AML-193 (cell line): ENCODE measurements at regions not wholly inside any gene's neighbourhood (a gene's known extent, or its start where the extent isn't known, plus 50 kb on each side); places are given as distances from the start of the nearest gene placed in this dataset.
"Not testable (repeated sequence)": the region's sequence is repeated elsewhere in the genome, so short reads cannot be mapped to it uniquely, and the experiment has no call there.

Experiments
- DNase-seq, 2 experiments: peaks; one replicate each; lab custom pipeline; 2025; lab: John Stamatoyannopoulos, UW

GRCh38 chr2:212871597-212871996 lies 279.8 kb downstream of the IKZF2 start:
- DNase-seq = no peak

GRCh38 chr2:212864186-212864585 lies 287.2 kb downstream of the IKZF2 start:
- no peak for DNase-seq

DNA sequence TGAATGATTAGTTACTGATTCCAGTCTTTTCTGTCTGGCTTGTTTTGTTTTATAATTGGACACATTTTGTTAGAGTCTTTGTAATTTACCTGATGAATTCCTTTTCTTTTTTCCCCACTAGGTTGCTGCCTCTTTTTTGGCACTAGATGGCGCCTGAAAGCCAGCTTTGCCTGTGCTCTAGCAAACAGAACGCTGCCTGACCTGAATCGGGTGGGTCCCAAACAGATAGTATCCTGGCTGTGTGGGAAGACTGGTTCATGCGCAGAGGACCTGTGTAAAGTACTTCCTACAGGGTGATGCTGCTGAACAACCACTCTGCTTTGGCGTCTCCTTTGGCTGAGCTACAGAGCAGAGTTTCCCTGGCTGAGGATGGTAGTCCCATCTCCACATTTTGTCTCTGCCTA lies 288.2 kb downstream of the IKZF2 start:
- peak; percentile 48 for DNase-seq

DNA sequence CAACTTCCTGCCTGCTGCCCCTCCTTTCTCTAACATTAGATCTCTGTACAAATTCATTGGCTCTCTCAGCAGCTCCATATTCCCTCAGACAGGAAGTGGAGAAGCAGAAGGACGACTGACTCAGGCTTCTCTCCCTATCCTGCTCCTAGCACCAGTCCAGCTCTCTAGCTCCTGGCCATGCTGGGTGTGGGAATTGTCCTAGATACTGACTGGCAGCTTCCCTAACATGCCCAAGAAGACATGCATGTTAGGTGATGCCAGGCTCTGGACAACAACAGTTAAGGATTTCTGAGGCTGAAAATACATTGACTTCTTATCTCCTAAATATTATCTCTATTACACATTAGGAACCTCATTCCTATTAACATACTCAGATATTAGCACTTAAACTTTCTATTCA lies 292.9 kb downstream of the IKZF2 start:
- DNase-seq = no peak

GRCh38 chr2:212854771-212855170 lies 296.6 kb downstream of the IKZF2 start:
- no peak for DNase-seq

DNA sequence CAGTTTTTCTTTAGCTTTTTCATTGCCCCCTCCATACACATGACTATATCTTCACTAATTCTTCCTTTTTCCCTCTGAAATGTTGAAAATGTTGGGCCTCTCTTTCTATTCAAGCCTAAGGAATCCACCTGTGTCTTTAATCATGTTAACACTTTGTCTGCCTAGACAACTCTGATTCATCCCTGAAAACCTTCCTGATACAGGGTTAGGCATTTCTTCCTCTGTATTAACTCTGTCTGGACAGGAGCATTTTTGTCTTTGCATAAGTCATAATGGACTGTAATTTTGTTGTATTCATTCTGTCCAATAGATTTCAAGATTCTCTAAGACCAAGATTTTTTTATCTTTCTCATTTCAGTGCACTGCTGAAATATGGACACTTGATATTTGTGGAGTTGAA lies 297.3 kb downstream of the IKZF2 start:
- no peak for DNase-seq

DNA sequence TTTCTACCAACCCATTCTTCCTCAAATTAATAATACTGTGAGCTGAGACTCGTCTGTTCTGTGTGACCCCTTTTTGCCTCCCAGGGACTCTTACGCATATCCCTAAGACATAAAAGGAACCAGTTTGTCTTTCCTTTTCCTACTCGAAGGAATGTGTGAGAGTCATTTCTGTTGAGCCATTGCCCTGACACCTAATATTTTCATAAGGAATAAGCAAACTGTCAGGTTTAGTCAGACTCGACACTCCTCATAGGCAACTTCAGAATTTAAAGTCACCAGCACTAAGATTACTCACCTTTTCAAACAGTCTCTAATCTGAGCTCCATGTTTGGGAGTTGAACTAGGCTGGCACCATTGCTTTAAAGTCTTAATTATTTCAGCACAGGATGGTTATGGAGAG lies 305.5 kb downstream of the IKZF2 start:
- no peak for DNase-seq

DNA sequence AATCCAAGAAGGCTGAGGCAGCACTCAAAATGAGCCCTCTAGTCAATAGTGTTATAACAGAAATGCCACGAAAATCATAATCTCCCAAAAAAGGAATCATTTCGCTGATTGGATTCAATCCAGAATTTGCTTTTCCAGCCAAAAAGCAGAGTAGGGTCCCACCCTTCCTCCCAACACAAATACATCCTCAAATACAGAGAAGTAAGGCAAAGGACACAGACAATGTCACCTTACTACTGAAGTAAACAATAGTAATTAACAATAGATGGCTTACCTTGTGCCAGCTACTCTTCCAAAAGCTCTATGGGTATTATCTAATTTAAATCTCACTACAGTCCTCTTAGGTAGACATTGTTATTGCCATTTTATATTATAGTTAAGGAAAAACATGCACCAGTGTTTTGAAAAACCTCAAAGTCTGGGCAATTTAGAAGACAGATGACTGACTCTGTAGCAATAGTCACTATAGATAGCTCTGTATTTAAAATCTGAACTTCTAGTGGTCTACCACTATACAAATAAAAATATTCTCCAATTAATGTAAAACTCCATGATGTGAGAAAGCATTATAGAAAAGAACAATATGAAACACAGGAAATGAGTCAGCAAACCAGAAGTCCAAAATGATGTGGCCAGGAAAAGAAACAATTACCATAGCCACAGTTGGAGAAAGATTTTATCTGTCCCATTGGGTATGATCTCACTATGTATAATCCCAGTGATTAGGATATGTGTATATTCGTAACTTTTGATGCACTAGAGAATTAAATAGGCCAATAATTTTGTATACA lies 305.0 kb upstream of the ERBB4 start:
- DNase-seq = no peak

DNA sequence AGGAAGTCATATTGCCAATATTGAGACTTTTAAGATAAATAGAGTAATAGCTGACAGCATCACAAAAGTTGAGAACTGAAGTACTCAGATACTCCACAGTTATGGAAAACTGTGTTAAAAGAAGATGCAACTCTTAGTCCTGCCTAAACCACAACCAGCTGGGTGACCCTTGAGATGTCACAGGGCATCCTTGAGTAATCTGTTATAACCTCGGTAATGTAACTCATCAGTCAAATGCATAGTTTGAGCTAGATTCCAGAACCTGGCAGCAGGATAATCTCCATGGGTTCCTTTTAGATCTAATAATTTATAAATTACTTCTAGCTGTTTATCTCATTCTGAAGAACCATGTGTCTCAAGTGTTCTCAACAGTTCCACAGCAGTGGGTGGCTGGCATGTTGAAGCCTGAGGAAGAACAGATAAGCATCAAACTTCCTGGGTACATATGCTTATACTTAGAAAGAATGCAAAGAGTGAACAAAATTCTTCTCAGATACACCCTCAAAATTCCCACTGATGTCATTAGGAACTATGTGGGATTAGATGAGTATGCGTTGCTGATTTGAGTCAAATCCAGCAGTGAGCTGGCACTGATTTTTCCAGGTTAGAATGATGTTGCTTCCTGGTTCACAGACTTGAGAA lies 304.1 kb upstream of the ERBB4 start:
- no peak for DNase-seq

DNA sequence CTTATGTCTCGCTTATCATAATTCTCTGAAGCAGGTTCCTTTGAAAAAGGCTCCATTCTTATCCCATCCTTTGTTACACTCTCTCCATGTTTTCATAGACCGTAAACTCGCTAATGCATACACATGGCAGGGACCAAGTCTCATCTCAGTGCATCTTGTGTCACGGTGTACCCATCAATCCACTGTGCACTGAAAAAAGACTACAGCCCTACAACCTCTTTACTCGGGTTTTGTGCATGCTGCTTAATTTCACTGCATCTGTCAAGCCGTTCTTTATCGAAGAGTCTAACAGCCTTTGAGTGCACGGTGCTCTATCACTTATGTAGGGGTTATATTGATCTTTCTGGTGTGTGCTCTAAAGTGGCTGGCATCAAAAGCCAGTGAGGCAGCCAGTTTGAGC lies 302.9 kb upstream of the ERBB4 start:
- no peak for DNase-seq

- DNase-seq = no peak
Measured at GRCh38 chr2:212832211-212833195, 293.9 kb upstream of the ERBB4 start.

DNA sequence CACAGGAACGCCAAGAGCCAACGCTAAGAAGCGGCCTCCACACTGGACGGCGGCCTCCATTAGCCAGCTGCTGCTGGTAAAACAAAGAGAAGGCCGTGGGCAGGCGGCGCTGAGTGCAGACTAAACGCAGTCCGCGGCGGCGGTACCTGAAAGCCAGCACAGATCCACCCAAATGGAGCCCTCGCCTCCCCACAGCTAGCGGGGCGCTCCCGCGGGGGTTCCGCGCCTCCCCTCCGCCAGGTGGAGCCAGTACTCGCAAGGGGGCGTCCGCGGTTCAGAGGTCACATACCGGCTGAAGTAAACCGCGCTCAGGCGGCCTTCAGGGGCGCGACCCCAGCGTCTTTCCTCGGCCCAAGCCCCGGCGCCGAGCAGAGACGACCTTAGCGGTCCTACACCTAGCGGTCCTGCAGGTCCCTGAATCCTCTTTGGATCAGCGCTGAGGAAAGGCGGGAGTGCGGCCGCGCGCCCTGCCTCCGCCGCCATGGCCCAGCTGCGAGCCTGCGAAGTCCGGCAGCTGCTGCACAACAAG lies 293.1 kb upstream of the ERBB4 start:
- no peak for DNase-seq

- no peak for DNase-seq
Measured at GRCh38 chr2:212816267-212816666, 277.7 kb upstream of the ERBB4 start.

GRCh38 chr2:212815453-212815852 lies 276.9 kb upstream of the ERBB4 start:
- DNase-seq = peak; percentile 27

DNA sequence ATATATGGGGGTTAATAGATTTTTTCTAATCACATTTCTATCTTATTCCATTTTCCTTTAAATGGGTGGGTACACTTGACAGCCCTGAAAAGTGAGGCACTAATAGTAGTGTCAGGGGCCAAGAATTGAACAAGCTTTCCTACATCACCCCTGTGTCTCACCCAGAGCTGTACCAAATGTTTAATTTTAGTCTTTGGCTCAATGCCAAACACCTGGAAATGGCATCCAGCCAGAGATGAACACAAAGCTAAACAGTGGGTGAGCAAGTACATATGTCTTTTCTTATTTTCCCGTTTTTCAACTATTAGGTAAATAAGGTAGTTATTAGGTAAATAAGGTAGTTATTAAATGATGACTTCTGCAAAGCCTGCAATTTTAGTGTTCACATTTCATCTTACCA lies 276.3 kb upstream of the ERBB4 start:
- DNase-seq = no peak

DNA sequence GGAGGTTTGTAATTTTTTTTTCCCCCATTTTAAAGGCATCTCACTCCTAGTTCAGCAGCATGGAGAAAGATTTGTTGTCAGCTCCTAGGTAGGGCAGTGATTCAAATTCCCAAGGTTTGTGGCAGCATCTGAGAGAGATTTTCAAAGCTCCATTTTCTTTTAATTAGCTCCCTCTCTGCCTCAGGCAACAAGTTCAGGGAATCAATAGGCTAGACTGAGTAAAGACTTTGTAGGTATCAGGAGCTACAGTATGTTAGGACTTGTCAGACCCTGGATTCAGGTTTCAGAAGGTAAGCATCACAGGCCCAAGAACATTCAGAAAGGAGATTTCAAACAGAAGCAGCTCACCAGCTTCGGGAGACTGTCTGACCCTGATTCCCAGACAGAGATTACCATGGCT lies 273.3 kb upstream of the ERBB4 start:
- DNase-seq = no peak

- no peak for DNase-seq
Measured at GRCh38 chr2:212811036-212811805, 272.6 kb upstream of the ERBB4 start.

DNA sequence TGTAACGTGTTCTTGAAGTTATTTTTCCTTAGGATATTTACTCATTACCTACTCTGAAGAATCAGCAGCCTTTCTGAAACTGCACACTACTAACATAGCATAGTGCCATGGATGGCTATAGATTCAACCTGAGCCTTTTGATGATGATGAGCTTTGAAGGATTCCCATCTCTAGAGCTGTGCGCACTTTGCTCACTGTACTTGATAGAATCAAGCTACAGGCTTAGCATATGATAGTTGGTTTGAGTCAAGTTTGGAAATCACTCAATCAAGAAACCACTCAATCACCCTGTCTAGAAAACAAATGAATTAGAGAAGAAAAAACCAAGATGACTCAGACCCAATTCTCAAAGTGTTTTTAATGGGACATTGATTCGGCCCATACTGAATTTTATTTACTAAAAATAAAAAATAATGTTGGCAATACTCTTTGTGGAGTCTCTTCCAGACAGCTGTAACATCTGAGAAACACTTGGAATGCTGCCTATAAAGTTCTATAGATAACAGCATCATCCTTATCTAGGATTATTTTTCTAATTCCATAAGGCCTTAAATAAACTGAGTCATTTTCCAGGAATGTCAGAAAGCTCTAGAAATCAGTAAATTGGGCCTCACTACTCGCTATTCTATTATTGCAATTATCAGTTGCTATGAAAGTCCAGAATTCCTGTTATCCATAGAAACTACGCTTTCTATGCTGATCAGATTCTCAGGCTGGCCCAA lies 259.0 kb upstream of the ERBB4 start:
- no peak for DNase-seq

DNA sequence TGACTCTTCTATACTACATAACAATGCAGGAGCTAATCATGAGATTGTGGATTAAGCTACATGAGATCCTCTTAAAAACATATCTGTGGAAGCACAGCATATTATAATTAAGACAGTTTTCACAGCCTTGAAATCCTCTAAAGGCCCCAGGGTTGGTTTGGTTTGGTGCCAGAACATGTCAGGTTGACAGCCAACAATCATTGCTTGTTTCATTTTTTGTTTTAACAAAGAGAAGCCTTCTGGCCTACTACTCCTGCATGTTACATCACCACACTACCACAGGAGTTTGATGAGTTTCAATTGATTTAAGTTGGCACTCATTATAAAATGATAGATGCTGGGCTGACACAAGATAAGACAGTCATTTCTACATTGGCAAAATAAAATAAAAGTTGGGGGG lies 255.9 kb upstream of the ERBB4 start:
- DNase-seq = no peak

- no peak for DNase-seq
Measured at GRCh38 chr2:212791569-212791968, 253.0 kb upstream of the ERBB4 start.

- DNase-seq = not testable (repeated sequence)
Measured at GRCh38 chr2:212786088-212786487, 247.5 kb upstream of the ERBB4 start.
